CD1c-positive myeloid dendritic cell (primary cell): ENCODE measurements at regions not wholly inside any gene's neighbourhood (a gene's known extent, or its start where the extent isn't known, plus 50 kb on each side); places are given as distances from the start of the nearest gene placed in this dataset.

ENCODE experiments used
- DNase-seq: peaks from one replicate; pipeline ENCODE4 v3.0.0-alpha.2; 2016; ENCODE audit errors: extremely low spot score

- peak; percentile 32 for DNase-seq
Observed at GRCh38 chr1:65097076-65097475, 50.9 kb upstream of the AK4 start.
